Adrenal gland (tissue), 5 donors: ENCODE measurements at regions not wholly inside any gene's neighbourhood (a gene's known extent, or its start where the extent isn't known, plus 50 kb on each side); places are given as distances from the start of the nearest gene placed in this dataset.

Source experiments
- POLR2A ChIP-seq, 2 donors: fragments of 450-650 bp; IDR thresholded peaks; one replicate each; pipeline ENCODE4 v1.6.1; 2017; ENCODE audit warnings: antibody characterized with exemption in 2 of 2, mild to moderate bottlenecking in 2 of 2, moderate library complexity in 1 of 2
- TF ChIP-seq, protein P1 (sequence below), 6 experiments: fragments of 450-650 bp in 4 of 6; fragments of 200-600 bp in 2 of 6; sonication (generic) in 1 of 6; IDR thresholded peaks; 1 replicate in 5 of 6; 2 replicates in 1 of 6; pipeline versions ENCODE4 v1.5.1 to v1.8.0; 2016 to 2021; ENCODE audit warnings: antibody characterized with exemption in 6 of 6, mild to moderate bottlenecking in 2 of 6, moderate library complexity in 1 of 6
- donor health status: DM: no; HTN: no; CAD: no.

- no peak for TF ChIP-seq POLR2A (IDR thresholded peaks at IDR 0.05)
- TF ChIP-seq, protein P1, sequence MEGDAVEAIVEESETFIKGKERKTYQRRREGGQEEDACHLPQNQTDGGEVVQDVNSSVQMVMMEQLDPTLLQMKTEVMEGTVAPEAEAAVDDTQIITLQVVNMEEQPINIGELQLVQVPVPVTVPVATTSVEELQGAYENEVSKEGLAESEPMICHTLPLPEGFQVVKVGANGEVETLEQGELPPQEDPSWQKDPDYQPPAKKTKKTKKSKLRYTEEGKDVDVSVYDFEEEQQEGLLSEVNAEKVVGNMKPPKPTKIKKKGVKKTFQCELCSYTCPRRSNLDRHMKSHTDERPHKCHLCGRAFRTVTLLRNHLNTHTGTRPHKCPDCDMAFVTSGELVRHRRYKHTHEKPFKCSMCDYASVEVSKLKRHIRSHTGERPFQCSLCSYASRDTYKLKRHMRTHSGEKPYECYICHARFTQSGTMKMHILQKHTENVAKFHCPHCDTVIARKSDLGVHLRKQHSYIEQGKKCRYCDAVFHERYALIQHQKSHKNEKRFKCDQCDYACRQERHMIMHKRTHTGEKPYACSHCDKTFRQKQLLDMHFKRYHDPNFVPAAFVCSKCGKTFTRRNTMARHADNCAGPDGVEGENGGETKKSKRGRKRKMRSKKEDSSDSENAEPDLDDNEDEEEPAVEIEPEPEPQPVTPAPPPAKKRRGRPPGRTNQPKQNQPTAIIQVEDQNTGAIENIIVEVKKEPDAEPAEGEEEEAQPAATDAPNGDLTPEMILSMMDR (IDR thresholded peaks at IDR 0.05) = no peak
Measured at GRCh38 chr4:129334136-129334535, 238.2 kb downstream of the C4orf33 start.
